IMR-90 (cell line): ENCODE measurements at regions not wholly inside any gene's neighbourhood (a gene's known extent, or its start where the extent isn't known, plus 50 kb on each side); places are given as distances from the start of the nearest gene placed in this dataset.
"Not testable (repeated sequence)": the region's sequence is repeated elsewhere in the genome, so short reads cannot be mapped to it uniquely, and the experiment has no call there.

Experiments
- ATAC-seq: fragments of 200-7000 bp; cut with Tn5 transposase; 2 replicates; pipeline ENCODE4 v1.9.1; 2020; ENCODE audit warnings: low read depth, mild to moderate bottlenecking, moderate library complexity
- BruUV-seq: library from RNA; stranded (reverse); fragments of 400-500 nt; replicated peaks from 2 replicates; lab custom pipeline; 2021; lab: Mats Ljungman, UMichigan
- CTCF ChIA-PET: fragments of 300-600 bp; formaldehyde crosslinking; extraction: SDS; loops from one replicate; lab custom pipeline; 2021; ENCODE audit warnings: antibody characterized with exemption; lab: Yijun Ruan, JAX
- POLR2A ChIA-PET: fragments of 300-600 bp; sonication (Branson Sonifier 250); formaldehyde crosslinking; loops from one replicate; lab custom pipeline; 2022; ENCODE audit warnings: antibody characterized with exemption; ENCODE audit not compliant: unreplicated experiment; lab: Charles Lee
- DNase-seq: peaks from one replicate; pipeline ENCODE4 v3.0.0; 2013
- H2AFZ ChIP-seq: replicated peaks from 2 replicates; pipeline ENCODE3; 2013; ENCODE audit warnings: low read length, mild to moderate bottlenecking; ENCODE audit not compliant: poor library complexity
- H2AK5ac ChIP-seq: 2 replicates; pipeline ENCODE4 v1.6.1; 2013; ENCODE audit warnings: low read depth, low read length, inconsistent platforms
- H2AK9ac ChIP-seq: replicated peaks from 2 replicates; pipeline ENCODE3; 2013; ENCODE audit warnings: mild to moderate bottlenecking, low read depth, low read length, moderate library complexity; ENCODE audit not compliant: poor library complexity
- H2BK120ac ChIP-seq: 2 replicates; pipeline ENCODE4 v1.6.1; 2013; ENCODE audit warnings: low read depth, low read length, inconsistent platforms
- H2BK15ac ChIP-seq: 3 replicates; pipeline ENCODE4 v1.6.1; 2013; ENCODE audit warnings: low read depth, low read length, inconsistent platforms
- H2BK20ac ChIP-seq: 2 replicates; pipeline ENCODE4 v1.6.1; 2013; ENCODE audit warnings: low read depth, mild to moderate bottlenecking, inconsistent platforms, low read length, moderate library complexity
- H2BK5ac ChIP-seq: 2 replicates; pipeline ENCODE4 v1.6.1; 2013; ENCODE audit warnings: mild to moderate bottlenecking, low read depth, low read length, inconsistent platforms; ENCODE audit not compliant: poor library complexity, severe bottlenecking
- H3K14ac ChIP-seq: replicated peaks from 2 replicates; pipeline ENCODE4 v1.6.1; 2013; ENCODE audit warnings: low read depth, low read length, inconsistent platforms
- H3K18ac ChIP-seq: 2 replicates; pipeline ENCODE4 v1.6.1; 2013; ENCODE audit warnings: low read depth, low read length, control low read depth
- H3K23ac ChIP-seq: 2 replicates; pipeline ENCODE4 v1.6.1; 2013; ENCODE audit warnings: low read depth, low read length, inconsistent platforms
- H3K27ac ChIP-seq: 2 replicates; pipeline ENCODE4 v1.5.1; 2013; ENCODE audit warnings: mild to moderate bottlenecking, control low read depth, low read length; ENCODE audit not compliant: insufficient read depth
- H3K27me3 ChIP-seq: 2 replicates; pipeline ENCODE4 v1.6.1; 2013; ENCODE audit warnings: low read length; ENCODE audit not compliant: control insufficient read depth, insufficient read depth
- H3K36me3 ChIP-seq: 2 replicates; pipeline ENCODE4 v1.6.1; 2013; ENCODE audit warnings: low read length, mixed read lengths; ENCODE audit not compliant: control insufficient read depth, insufficient read depth
- H3K4ac ChIP-seq: 2 replicates; pipeline ENCODE4 v1.6.1; 2013; ENCODE audit warnings: low read depth, low read length, inconsistent platforms
- H3K4me1 ChIP-seq: 2 replicates; pipeline ENCODE4 v1.6.1; 2013; ENCODE audit warnings: low read length, mixed read lengths; ENCODE audit not compliant: control insufficient read depth, insufficient read depth
- H3K4me2 ChIP-seq: 2 replicates; pipeline ENCODE4 v1.6.1; 2013; ENCODE audit warnings: low read depth, mild to moderate bottlenecking, control low read depth, low read length, moderate library complexity
- H3K4me3 ChIP-seq: 2 replicates; pipeline ENCODE4 v1.5.1; 2013; ENCODE audit warnings: low read depth, mild to moderate bottlenecking, control low read depth, low read length, moderate library complexity; ENCODE audit not compliant: insufficient read depth
- H3K56ac ChIP-seq: 2 replicates; pipeline ENCODE4 v1.6.1; 2013; ENCODE audit warnings: low read length, inconsistent platforms; ENCODE audit not compliant: insufficient read depth; ENCODE audit errors: extremely low read depth
- H3K79me1 ChIP-seq, 2 experiments: 2 replicates each; pipeline ENCODE4 v1.6.1; 2013; ENCODE audit warnings: low read length in 2 of 2, inconsistent platforms in 1 of 2, low read depth in 1 of 2
- H3K9ac ChIP-seq: 2 replicates; pipeline ENCODE4 v1.6.1; 2013; ENCODE audit warnings: low read depth, low read length, control low read depth
- H3K9me1 ChIP-seq: 2 replicates; pipeline ENCODE4 v1.6.1; 2013; ENCODE audit warnings: low read length, inconsistent platforms; ENCODE audit not compliant: insufficient read depth
- H3K9me3 ChIP-seq: 2 replicates; pipeline ENCODE4 v1.6.1; 2013; ENCODE audit warnings: low read length; ENCODE audit not compliant: control insufficient read depth, insufficient read depth
- H4K20me1 ChIP-seq: 2 replicates; pipeline ENCODE4 v1.6.1; 2013; ENCODE audit warnings: low read length, inconsistent platforms; ENCODE audit not compliant: insufficient read depth
- H4K5ac ChIP-seq: 2 replicates; pipeline ENCODE4 v1.6.1; 2013; ENCODE audit warnings: mild to moderate bottlenecking, low read depth, low read length, control low read depth
- H4K8ac ChIP-seq, 2 experiments: 2 replicates each; pipeline ENCODE4 v1.6.1; 2013; ENCODE audit warnings: low read depth in 2 of 2, low read length in 2 of 2, control low read depth in 1 of 2, inconsistent platforms in 1 of 2
- H4K91ac ChIP-seq: 2 replicates; pipeline ENCODE4 v1.6.1; 2013; ENCODE audit warnings: low read depth, low read length, inconsistent platforms; ENCODE audit not compliant: insufficient read depth
- FOS ChIP-seq: fragments of 150-350 bp; IDR thresholded peaks from 2 replicates; pipeline ENCODE4 v1.6.1; 2016; ENCODE audit warnings: low read depth, low read length
- MAFK ChIP-seq: IDR thresholded peaks from 2 replicates; pipeline ENCODE4 v1.6.1; 2012; ENCODE audit warnings: low read depth, low read length, improper control_type of control experiment
- WGBS, 2 experiments: methylation state at CpG; one replicate each; pipeline versions ENCODE4 v1.1.5 to v1.1.7; 2013; ENCODE audit warnings: missing lambda C conversion rate in 2 of 2; ENCODE audit not compliant: insufficient read length in 1 of 2; ENCODE audit errors: extremely low coverage in 2 of 2; 5-methylcytosine and 5-hydroxymethylcytosine counted together
- dilution Hi-C: fragments of 300-500 bp; cut with HindIII; formaldehyde crosslinking; loops from one replicate; pipeline ENCODE4 v1.14.3; 2018; ENCODE audit warnings: low sequenced_read_pairs; ENCODE audit not compliant: unreplicated experiment
- in situ Hi-C: fragments of 300-500 bp; cut with MboI; formaldehyde crosslinking; loops from 3 replicates; pipeline ENCODE4 v1.14.3; 2019; ENCODE audit warnings: low sequenced_read_pairs, inconsistent platforms, mixed read lengths
- intact Hi-C: fragments of 100-400 bp; cut with micrococcal nuclease; formaldehyde crosslinking; loops from 2 replicates; pipeline ENCODE4 v1.10.0; 2022

- dilution Hi-C loops (no loop called here), intact Hi-C loops (no loop called here), in situ Hi-C loops (no loop called here)
- H3K4ac ChIP-seq = no peak overlapping the region
- no peak for DNase-seq
- no peak overlapping the region for H3K23ac ChIP-seq
- H4K20me1 ChIP-seq = no peaks in the 10 kb centered on the region
- no peak overlapping the region for H3K27ac ChIP-seq
- no peak overlapping the region for H3K56ac ChIP-seq
- no peaks in the 10 kb centered on the region for H3K36me3 ChIP-seq
- no peak overlapping the region for H2BK20ac ChIP-seq
- no CpG with 5 or more reads among the region's 1 CpG for WGBS, 2 experiments
- H2AK9ac ChIP-seq = no peak overlapping the region
- no peak overlapping the region for H2BK15ac ChIP-seq
- H3K4me3 ChIP-seq = no peak overlapping the region
- ChIA-PET CTCF (no interaction called here), POLR2A (no interaction called here)
- no peak overlapping the region for H4K5ac ChIP-seq
- no peaks in the 10 kb centered on the region for H3K27me3 ChIP-seq
- H2BK120ac ChIP-seq = no peak overlapping the region
- H4K91ac ChIP-seq = no peak overlapping the region
- H3K79me1 ChIP-seq = no peaks in the 10 kb centered on the region
- H3K9ac ChIP-seq = no peak overlapping the region
- no peak overlapping the region for H3K18ac ChIP-seq
- no peak overlapping the region for H3K14ac ChIP-seq
- H2AK5ac ChIP-seq = no peak overlapping the region
- no peak overlapping the region for H2AFZ ChIP-seq
- H3K4me2 ChIP-seq = no peak overlapping the region
- no peaks in the 10 kb centered on the region; the same call in 1 of the 2 replicates for H3K9me3 ChIP-seq
- peak; percentile 88 for TF ChIP-seq MAFK
- no peak for TF ChIP-seq FOS
- BruUV-seq = no TSS peak
- no peak overlapping the region for H4K8ac ChIP-seq
- ATAC-seq = no peak
- no peaks in the 10 kb centered on the region for H3K9me1 ChIP-seq
- H3K4me1 ChIP-seq = no peaks in the 10 kb centered on the region
- no peak overlapping the region for H2BK5ac ChIP-seq
Observed at GRCh38 chr2:184455624-184456023, 142.7 kb upstream of the ZNF804A start.

GRCh38 chr2:184456693-184457092 lies 141.6 kb upstream of the ZNF804A start:
- POLR2A ChIA-PET, H4K8ac ChIP-seq, H3K9me3 ChIP-seq, H2AFZ ChIP-seq, H3K4me2 ChIP-seq, DNase-seq, H3K27ac ChIP-seq, H2BK5ac ChIP-seq, H3K18ac ChIP-seq, H3K56ac ChIP-seq, dilution Hi-C loops, H3K36me3 ChIP-seq, H2BK20ac ChIP-seq, H2AK5ac ChIP-seq, BruUV-seq, H3K27me3 ChIP-seq, ATAC-seq, H4K5ac ChIP-seq, H2BK120ac ChIP-seq, H3K9ac ChIP-seq, H3K4me3 ChIP-seq, in situ Hi-C loops, H3K23ac ChIP-seq, H4K91ac ChIP-seq, H4K20me1 ChIP-seq, H3K79me1 ChIP-seq, H3K4ac ChIP-seq, intact Hi-C loops, H2AK9ac ChIP-seq, H3K9me1 ChIP-seq, H3K14ac ChIP-seq, H3K4me1 ChIP-seq, H2BK15ac ChIP-seq: not testable (repeated sequence)
- CTCF ChIA-PET = interaction anchor here (0.6 kb wide), 1 partner anchor 86 kb away, joined by 3 read pairs; no protein-coding TSS in a partner anchor
- WGBS, 2 experiments = no CpG with 5 or more reads among the region's 10 CpGs
